ENCODE measurements at regions not wholly inside any gene's neighbourhood (a gene's known extent, or its start where the extent isn't known, plus 50 kb on each side); places are given as distances from the start of the nearest gene placed in this dataset.

DNA sequence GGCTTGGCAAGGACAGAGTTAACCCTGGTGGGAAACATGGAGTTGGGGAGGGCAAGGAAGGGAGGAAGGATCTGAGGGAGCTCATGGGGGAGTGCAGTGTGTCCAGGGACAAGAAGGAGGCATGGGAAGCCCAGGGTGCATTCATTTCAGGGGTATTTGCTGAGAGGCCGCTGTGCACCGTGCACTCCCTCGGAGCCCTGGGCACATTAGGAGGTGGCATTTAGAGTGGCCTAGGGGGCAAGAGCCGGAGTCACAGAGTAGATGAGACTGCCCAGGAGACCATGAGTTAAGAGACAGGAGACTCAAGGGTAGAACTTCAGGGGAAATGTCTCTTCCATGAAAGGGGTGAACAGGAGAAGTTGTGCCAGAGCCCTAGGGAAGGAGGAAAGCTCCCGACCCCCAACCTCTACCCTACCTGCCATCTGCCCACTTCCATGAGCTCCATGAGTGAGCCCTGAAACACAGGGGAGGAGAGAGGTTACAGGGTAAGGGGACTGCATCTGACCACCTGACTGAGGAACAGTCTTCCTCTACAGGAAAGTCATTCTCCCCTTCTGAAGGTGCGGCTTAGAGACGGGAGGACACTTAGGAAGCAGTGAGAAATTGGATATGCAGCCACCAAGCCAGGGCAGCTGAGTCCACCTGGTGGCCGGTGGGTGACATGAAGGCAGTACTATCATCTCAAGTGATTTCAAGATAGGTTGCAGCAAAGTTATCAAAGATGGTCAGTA lies 58.5 kb upstream of the COPS8 start:
- ChIA-PET POLR2A (ENCODE audit: unreplicated experiment) (no interaction called here), CTCF (interaction anchor here (0.6 to 0.7 kb wide), 2 partner anchors 251 to 514 kb away, joined by 3 to 4 read pairs; no protein-coding TSS in a partner anchor)
- Histone ChIP-seq H3K4me2 (no peak overlapping the region), H3K4me1 (replicated peaks; ENCODE audit: insufficient read depth) (peaks cover 23% of the 10 kb centered on the region), H3K79me2 (ENCODE audit: low read depth) (no peaks in the 10 kb centered on the region), H4K20me1 (ENCODE audit: insufficient read depth) (no peaks in the 10 kb centered on the region), H3K36me3 (ENCODE audit: low read depth) (no peaks in the 10 kb centered on the region), H3K27me3 (ENCODE audit: insufficient read depth, low read depth) (peaks cover 21% of the 10 kb centered on the region), H3K27ac (no peak overlapping the region), H3K9me3 (ENCODE audit: insufficient read depth, low read depth) (peaks cover 4% of the 10 kb centered on the region; the same call in 1 of the 2 replicates), H3F3A (ENCODE audit: insufficient read depth, low read depth) (no peaks in the 10 kb centered on the region; the same call in 1 of the 2 replicates), H3K4me3 (no peak overlapping the region), H3K9me2 (ENCODE audit: insufficient read depth) (no peaks in the 10 kb centered on the region), H2AFZ (no peak overlapping the region)
- peak; percentile 57 to 75 for DNase-seq
- TF ChIP-seq EZH2 (IDR thresholded peaks at IDR 0.05; ENCODE audit: low read depth), result no peak
- TF ChIP-seq, protein P1, sequence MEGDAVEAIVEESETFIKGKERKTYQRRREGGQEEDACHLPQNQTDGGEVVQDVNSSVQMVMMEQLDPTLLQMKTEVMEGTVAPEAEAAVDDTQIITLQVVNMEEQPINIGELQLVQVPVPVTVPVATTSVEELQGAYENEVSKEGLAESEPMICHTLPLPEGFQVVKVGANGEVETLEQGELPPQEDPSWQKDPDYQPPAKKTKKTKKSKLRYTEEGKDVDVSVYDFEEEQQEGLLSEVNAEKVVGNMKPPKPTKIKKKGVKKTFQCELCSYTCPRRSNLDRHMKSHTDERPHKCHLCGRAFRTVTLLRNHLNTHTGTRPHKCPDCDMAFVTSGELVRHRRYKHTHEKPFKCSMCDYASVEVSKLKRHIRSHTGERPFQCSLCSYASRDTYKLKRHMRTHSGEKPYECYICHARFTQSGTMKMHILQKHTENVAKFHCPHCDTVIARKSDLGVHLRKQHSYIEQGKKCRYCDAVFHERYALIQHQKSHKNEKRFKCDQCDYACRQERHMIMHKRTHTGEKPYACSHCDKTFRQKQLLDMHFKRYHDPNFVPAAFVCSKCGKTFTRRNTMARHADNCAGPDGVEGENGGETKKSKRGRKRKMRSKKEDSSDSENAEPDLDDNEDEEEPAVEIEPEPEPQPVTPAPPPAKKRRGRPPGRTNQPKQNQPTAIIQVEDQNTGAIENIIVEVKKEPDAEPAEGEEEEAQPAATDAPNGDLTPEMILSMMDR (conservative IDR thresholded peaks at IDR 0.05), result peak; percentile 96
- intact Hi-C loops (cut with micrococcal nuclease; ENCODE audit: unreplicated experiment), result loop anchor here (1.0 to 5.0 kb wide), 5 partner anchors 155 to 674 kb away; no protein-coding TSS in a partner anchor
- BruUV-seq (replicated peaks), result no TSS peak

DNA sequence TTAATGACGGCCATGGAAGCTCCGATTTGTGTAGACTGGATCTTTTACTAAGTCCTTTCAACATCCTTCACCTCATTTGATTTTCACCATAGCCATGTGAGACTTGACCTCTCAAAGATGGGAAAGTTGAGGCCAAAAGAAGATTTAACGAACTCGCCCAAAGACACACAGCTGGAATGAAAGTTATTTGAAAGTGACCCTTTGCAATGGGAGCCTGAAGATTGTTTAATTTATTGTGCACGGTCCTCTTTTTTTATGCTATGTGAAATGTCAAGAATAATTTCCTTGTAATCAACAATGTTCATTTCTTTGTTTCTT lies 58.0 kb upstream of the COPS8 start:
- POLR2A ChIA-PET (ENCODE audit: unreplicated experiment), result no interaction called here
- TF ChIP-seq, protein P1 (conservative IDR thresholded peaks at IDR 0.05), result peak; percentile 27; the same call in 1 of the 2 replicates
- TF ChIP-seq EZH2 (IDR thresholded peaks at IDR 0.05; ENCODE audit: low read depth), result no peak
- no peak overlapping the region for H3K4me3 ChIP-seq
- no peak overlapping the region for H3K27ac ChIP-seq
- intact Hi-C loops (cut with micrococcal nuclease; ENCODE audit: unreplicated experiment), result loop anchor here (1.0 to 5.0 kb wide), 5 partner anchors 155 to 674 kb away; no protein-coding TSS in a partner anchor
- H3K9me2 ChIP-seq (ENCODE audit: insufficient read depth), result no peaks in the 10 kb centered on the region
- H3K4me1 ChIP-seq (replicated peaks; ENCODE audit: insufficient read depth), result peaks cover 23% of the 10 kb centered on the region
- H3K79me2 ChIP-seq (ENCODE audit: low read depth), result no peaks in the 10 kb centered on the region
- H3K4me2 ChIP-seq, result no peak overlapping the region
- no peaks in the 10 kb centered on the region; the same call in 1 of the 2 replicates for H3F3A ChIP-seq (ENCODE audit: insufficient read depth, low read depth)
- CTCF ChIA-PET, result interaction anchor here (0.6 kb wide), 1 partner anchor 251 kb away, joined by 4 read pairs; no protein-coding TSS in a partner anchor
- no TSS peak for BruUV-seq (replicated peaks)
- no peaks in the 10 kb centered on the region for H3K36me3 ChIP-seq (ENCODE audit: low read depth)
- H2AFZ ChIP-seq, result no peak overlapping the region
- no peak for DNase-seq
- peaks cover 4% of the 10 kb centered on the region; the same call in 1 of the 2 replicates for H3K9me3 ChIP-seq (ENCODE audit: insufficient read depth, low read depth)
- peaks cover 22% of the 10 kb centered on the region for H3K27me3 ChIP-seq (ENCODE audit: insufficient read depth, low read depth)
- H4K20me1 ChIP-seq (ENCODE audit: insufficient read depth), result no peaks in the 10 kb centered on the region

DNA sequence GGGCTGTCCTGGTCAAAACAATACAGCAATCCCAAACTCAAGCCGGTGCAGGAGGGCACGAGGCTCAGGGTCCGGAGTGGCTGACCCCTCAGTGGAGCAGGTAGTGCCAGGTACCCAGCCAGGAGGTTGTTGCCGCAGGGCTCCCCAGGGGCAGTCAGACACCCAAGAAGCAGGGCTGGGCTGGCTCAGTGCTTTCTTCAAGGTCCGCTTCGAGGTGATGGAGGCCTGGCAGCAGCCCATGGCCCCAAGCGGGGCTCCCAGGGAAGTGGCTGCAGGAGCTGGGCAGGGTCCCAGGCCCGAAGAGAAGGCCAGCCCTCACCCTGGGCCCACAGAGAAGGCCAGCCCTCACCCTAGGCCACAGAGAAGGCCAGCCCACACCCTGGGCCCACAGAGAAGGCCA lies 55.3 kb upstream of the COPS8 start:
- intact Hi-C loops (cut with micrococcal nuclease; ENCODE audit: unreplicated experiment), result no loop called here
- H3K27ac ChIP-seq, result no peak overlapping the region
- BruUV-seq (replicated peaks), result no TSS peak
- peaks cover 17% of the 10 kb centered on the region for H3K4me1 ChIP-seq (replicated peaks; ENCODE audit: insufficient read depth)
- H2AFZ ChIP-seq, result no peak overlapping the region
- DNase-seq, result no peak
- no peaks in the 10 kb centered on the region for H3F3A ChIP-seq (ENCODE audit: insufficient read depth, low read depth)
- H3K9me2 ChIP-seq (ENCODE audit: insufficient read depth), result no peaks in the 10 kb centered on the region
- H4K20me1 ChIP-seq (ENCODE audit: insufficient read depth), result no peaks in the 10 kb centered on the region
- no peak overlapping the region for H3K4me2 ChIP-seq
- no peak overlapping the region for H3K4me3 ChIP-seq
- TF ChIP-seq, protein P1 (conservative IDR thresholded peaks at IDR 0.05), result no peak
- no peak for TF ChIP-seq EZH2 (IDR thresholded peaks at IDR 0.05; ENCODE audit: low read depth)
- H3K27me3 ChIP-seq (ENCODE audit: insufficient read depth, low read depth), result peaks cover 48% of the 10 kb centered on the region
- no peaks in the 10 kb centered on the region for H3K79me2 ChIP-seq (ENCODE audit: low read depth)
- ChIA-PET CTCF (interaction anchor here (0.5 kb wide), 1 partner anchor 353 kb away, joined by 12 read pairs; no protein-coding TSS in a partner anchor), POLR2A (ENCODE audit: unreplicated experiment) (no interaction called here)
- H3K9me3 ChIP-seq (ENCODE audit: insufficient read depth, low read depth), result no peaks in the 10 kb centered on the region
- no peaks in the 10 kb centered on the region for H3K36me3 ChIP-seq (ENCODE audit: low read depth)
